Retinal pigment epithelial cell (primary cell): ENCODE measurements at regions not wholly inside any gene's neighbourhood (a gene's known extent, or its start where the extent isn't known, plus 50 kb on each side); places are given as distances from the start of the nearest gene placed in this dataset.

Experiments used
- DNase-seq: peaks from one replicate; pipeline ENCODE4 v3.0.0-alpha.2; 2010; ENCODE audit warnings: low read depth
- H3K4me3 ChIP-seq: 2 replicates; pipeline ENCODE4 v1.5.1; 2011; ENCODE audit warnings: mild to moderate bottlenecking, low read length, control low read depth, moderate library complexity
- TF ChIP-seq, protein P1 (sequence below): conservative IDR thresholded peaks from 2 replicates; pipeline ENCODE4 v1.5.1; 2011; ENCODE audit warnings: low read depth, low read length, control low read depth, inconsistent platforms

DNA sequence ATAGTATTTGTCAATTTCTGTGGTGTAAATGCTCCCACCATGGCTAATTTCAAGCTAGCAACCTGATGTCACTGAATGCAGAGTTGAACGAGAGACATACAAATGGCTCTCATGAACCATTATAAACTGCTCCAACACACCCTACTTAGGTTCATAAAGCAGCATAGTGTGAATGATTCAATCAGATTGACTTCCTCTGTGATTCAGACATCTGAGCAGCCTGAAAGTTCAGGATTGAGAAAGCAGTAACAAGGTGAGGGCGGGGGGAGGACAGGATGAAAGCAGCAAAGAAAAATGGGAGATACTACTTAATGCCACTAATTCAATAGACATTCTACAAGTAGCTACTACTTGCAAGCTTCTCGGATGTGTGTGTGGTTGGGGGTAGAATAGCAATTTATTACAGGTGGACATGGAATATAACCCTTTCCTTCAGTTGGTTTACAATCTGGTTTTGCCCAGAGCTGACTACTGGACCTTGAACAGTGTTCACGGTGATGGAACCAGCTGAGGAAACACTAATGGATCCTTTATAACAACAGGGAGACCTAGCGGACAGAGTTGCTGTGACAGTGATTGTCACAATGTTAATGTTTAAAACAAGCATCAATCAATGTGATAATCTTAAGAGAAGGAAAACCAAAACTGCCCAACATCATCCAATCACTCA is 52.5 kb upstream of the PELI2 start:
- no peak for DNase-seq
- TF ChIP-seq, protein P1, sequence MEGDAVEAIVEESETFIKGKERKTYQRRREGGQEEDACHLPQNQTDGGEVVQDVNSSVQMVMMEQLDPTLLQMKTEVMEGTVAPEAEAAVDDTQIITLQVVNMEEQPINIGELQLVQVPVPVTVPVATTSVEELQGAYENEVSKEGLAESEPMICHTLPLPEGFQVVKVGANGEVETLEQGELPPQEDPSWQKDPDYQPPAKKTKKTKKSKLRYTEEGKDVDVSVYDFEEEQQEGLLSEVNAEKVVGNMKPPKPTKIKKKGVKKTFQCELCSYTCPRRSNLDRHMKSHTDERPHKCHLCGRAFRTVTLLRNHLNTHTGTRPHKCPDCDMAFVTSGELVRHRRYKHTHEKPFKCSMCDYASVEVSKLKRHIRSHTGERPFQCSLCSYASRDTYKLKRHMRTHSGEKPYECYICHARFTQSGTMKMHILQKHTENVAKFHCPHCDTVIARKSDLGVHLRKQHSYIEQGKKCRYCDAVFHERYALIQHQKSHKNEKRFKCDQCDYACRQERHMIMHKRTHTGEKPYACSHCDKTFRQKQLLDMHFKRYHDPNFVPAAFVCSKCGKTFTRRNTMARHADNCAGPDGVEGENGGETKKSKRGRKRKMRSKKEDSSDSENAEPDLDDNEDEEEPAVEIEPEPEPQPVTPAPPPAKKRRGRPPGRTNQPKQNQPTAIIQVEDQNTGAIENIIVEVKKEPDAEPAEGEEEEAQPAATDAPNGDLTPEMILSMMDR = no peak
- no peak overlapping the region for H3K4me3 ChIP-seq
